ENCODE measurements at regions not wholly inside any gene's neighbourhood (a gene's known extent, or its start where the extent isn't known, plus 50 kb on each side); places are given as distances from the start of the nearest gene placed in this dataset.

DNA sequence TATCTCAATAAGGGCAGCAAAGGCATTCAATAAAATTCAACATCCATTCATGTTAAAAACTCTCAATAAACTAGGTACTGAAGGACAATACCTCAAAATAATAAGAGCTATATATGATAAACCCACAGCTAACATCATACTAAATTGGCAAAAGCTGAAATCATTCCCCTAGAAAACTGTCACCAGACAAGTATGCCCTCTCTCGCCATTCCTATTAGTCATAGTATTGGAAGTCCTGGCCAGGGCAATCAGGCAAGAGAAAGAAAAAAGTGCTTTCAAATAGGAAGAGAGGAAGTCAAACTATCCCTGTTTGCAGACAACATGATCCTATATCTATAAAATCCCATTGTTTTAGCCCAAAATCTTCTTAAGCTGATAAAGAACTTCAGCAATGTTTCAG is 116.8 kb downstream of the TENT5D start:
- Histone ChIP-seq H3K27me3 (ENCODE audit: insufficient read depth, low read length) (no peaks in the 10 kb centered on the region), H4K20me1 (ENCODE audit: insufficient read depth, low read length) (no peaks in the 10 kb centered on the region), H3K4me2 (ENCODE audit: insufficient read depth, low read length) (no peak overlapping the region), H2AFZ (ENCODE audit: low read length) (no peak overlapping the region), H3K4me1 (ENCODE audit: insufficient read depth, low read length) (no peaks in the 10 kb centered on the region), H3K4me3 (ENCODE audit: insufficient read depth, low read length) (no peak overlapping the region), H3K27ac (ENCODE audit: low read depth, low read length) (no peak overlapping the region), H3K9me3 (ENCODE audit: low read depth, low read length) (no peaks in the 10 kb centered on the region), H3K36me3 (ENCODE audit: insufficient read depth, low read length) (no peaks in the 10 kb centered on the region), H3K79me2 (ENCODE audit: insufficient read depth, low read length) (no peaks in the 10 kb centered on the region)
- DNase-seq (ENCODE audit: insufficient read length, low spot score, missing footprints), result no peak
- TF ChIP-seq, protein P1, sequence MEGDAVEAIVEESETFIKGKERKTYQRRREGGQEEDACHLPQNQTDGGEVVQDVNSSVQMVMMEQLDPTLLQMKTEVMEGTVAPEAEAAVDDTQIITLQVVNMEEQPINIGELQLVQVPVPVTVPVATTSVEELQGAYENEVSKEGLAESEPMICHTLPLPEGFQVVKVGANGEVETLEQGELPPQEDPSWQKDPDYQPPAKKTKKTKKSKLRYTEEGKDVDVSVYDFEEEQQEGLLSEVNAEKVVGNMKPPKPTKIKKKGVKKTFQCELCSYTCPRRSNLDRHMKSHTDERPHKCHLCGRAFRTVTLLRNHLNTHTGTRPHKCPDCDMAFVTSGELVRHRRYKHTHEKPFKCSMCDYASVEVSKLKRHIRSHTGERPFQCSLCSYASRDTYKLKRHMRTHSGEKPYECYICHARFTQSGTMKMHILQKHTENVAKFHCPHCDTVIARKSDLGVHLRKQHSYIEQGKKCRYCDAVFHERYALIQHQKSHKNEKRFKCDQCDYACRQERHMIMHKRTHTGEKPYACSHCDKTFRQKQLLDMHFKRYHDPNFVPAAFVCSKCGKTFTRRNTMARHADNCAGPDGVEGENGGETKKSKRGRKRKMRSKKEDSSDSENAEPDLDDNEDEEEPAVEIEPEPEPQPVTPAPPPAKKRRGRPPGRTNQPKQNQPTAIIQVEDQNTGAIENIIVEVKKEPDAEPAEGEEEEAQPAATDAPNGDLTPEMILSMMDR (IDR thresholded peaks at IDR 0.05; ENCODE audit: extremely low read depth, low read depth, low read length), result no peak

DNA sequence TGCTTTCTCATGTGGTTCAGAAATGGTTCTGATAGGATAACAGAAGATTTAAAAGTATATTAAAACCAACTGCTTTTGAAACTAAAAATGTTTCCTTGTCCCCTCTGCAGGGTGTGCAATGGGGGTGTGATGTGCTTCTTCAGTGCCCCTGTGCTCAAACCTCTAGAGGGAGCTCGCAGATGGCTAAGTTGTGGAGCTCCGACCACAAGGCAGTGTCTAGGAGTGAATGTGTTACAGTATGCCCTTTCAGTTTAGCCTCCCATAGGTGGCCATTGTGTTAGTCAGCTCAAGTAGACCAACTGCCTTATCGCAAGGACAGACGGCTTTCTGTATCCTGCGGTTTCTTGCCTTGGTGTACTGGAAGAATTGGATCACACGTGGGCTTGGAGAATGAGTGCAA is 130.5 kb downstream of the TENT5D start:
- Histone ChIP-seq H3K4me1 (ENCODE audit: insufficient read depth, low read length) (no peaks in the 10 kb centered on the region), H3K27ac (ENCODE audit: low read depth, low read length) (no peak overlapping the region), H4K20me1 (ENCODE audit: insufficient read depth, low read length) (no peaks in the 10 kb centered on the region), H2AFZ (ENCODE audit: low read length) (no peak overlapping the region), H3K79me2 (ENCODE audit: insufficient read depth, low read length) (no peaks in the 10 kb centered on the region), H3K9me3 (ENCODE audit: low read depth, low read length) (no peaks in the 10 kb centered on the region), H3K27me3 (ENCODE audit: insufficient read depth, low read length) (no peaks in the 10 kb centered on the region), H3K4me3 (ENCODE audit: insufficient read depth, low read length) (no peak overlapping the region), H3K4me2 (ENCODE audit: insufficient read depth, low read length) (no peak overlapping the region), H3K36me3 (ENCODE audit: insufficient read depth, low read length) (no peaks in the 10 kb centered on the region)
- TF ChIP-seq, protein P1 (IDR thresholded peaks at IDR 0.05; ENCODE audit: extremely low read depth, low read depth, low read length), result no peak
- no peak for DNase-seq (ENCODE audit: insufficient read length, low spot score, missing footprints)

DNA sequence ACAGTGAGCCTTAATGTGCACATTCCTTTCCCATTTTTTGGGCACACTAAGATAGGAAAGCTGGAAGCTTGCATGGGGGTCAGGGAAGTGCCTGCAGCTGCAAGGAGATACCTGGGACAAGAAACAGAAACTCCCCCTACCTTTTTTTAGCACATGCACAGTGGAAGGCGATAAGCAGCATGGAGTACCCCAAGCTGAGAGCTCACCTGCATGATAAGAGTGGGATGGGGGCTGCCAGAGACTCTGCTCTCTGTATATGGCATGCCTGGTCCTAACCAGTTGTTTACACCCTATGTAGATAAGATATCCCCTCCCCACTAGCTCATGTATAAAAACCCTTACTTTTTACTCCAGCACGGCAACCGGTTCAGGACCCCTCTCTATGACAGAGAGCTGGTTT is 135.9 kb downstream of the TENT5D start:
- Histone ChIP-seq H4K20me1 (ENCODE audit: insufficient read depth, low read length) (no peaks in the 10 kb centered on the region), H3K4me1 (ENCODE audit: insufficient read depth, low read length) (no peaks in the 10 kb centered on the region), H2AFZ (ENCODE audit: low read length) (no peak overlapping the region), H3K27me3 (ENCODE audit: insufficient read depth, low read length) (no peaks in the 10 kb centered on the region), H3K4me3 (ENCODE audit: insufficient read depth, low read length) (no peak overlapping the region), H3K27ac (ENCODE audit: low read depth, low read length) (no peak overlapping the region), H3K79me2 (ENCODE audit: insufficient read depth, low read length) (no peaks in the 10 kb centered on the region), H3K4me2 (ENCODE audit: insufficient read depth, low read length) (no peak overlapping the region), H3K9me3 (ENCODE audit: low read depth, low read length) (no peaks in the 10 kb centered on the region), H3K36me3 (ENCODE audit: insufficient read depth, low read length) (no peaks in the 10 kb centered on the region)
- DNase-seq (ENCODE audit: insufficient read length, low spot score, missing footprints), result no peak
- TF ChIP-seq, protein P1 (IDR thresholded peaks at IDR 0.05; ENCODE audit: extremely low read depth, low read depth, low read length), result no peak

DNA sequence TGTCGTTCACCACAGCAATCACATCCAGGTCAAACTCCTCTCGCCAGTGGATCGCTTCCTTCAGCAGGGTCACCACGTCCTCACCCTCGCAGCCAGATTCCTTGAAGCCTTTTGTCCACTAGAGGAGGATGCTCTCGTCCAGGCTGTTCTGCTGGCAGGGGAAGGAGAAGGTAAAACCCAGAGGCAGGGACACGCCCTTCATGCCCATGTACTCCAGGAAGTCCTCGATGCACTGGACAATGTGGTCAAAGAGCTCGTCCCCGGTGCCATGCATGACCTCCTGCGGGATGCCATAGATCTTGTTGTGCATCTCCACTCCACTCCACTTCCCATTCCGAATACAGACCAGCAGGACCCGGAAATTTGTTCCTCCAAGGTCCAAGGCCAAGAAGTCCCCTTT is 152.4 kb downstream of the TENT5D start:
- Histone ChIP-seq H3K79me2 (ENCODE audit: insufficient read depth, low read length) (no peaks in the 10 kb centered on the region), H3K4me3 (ENCODE audit: insufficient read depth, low read length) (no peak overlapping the region), H3K27me3 (ENCODE audit: insufficient read depth, low read length) (no peaks in the 10 kb centered on the region), H3K9me3 (ENCODE audit: low read depth, low read length) (no peaks in the 10 kb centered on the region), H4K20me1 (ENCODE audit: insufficient read depth, low read length) (no peaks in the 10 kb centered on the region), H3K4me1 (ENCODE audit: insufficient read depth, low read length) (no peaks in the 10 kb centered on the region), H3K36me3 (ENCODE audit: insufficient read depth, low read length) (no peaks in the 10 kb centered on the region), H3K27ac (ENCODE audit: low read depth, low read length) (no peak overlapping the region), H2AFZ (ENCODE audit: low read length) (no peak overlapping the region), H3K4me2 (ENCODE audit: insufficient read depth, low read length) (no peak overlapping the region)
- TF ChIP-seq, protein P1 (IDR thresholded peaks at IDR 0.05; ENCODE audit: extremely low read depth, low read depth, low read length), result no peak
- no peak for DNase-seq (ENCODE audit: insufficient read length, low spot score, missing footprints)

Measured in osteoblast (primary cell).